GM21528 (cell line): ENCODE measurements at regions not wholly inside any gene's neighbourhood (a gene's known extent, or its start where the extent isn't known, plus 50 kb on each side); places are given as distances from the start of the nearest gene placed in this dataset.

Experiments
- ATAC-seq: cut with Tn5 transposase; IDR thresholded peaks from one replicate; pipeline ENCODE4 v1.9.1; 2021; ENCODE audit warnings: mild to moderate bottlenecking, moderate library complexity; ENCODE audit not compliant: unreplicated experiment, low FRiP score

DNA sequence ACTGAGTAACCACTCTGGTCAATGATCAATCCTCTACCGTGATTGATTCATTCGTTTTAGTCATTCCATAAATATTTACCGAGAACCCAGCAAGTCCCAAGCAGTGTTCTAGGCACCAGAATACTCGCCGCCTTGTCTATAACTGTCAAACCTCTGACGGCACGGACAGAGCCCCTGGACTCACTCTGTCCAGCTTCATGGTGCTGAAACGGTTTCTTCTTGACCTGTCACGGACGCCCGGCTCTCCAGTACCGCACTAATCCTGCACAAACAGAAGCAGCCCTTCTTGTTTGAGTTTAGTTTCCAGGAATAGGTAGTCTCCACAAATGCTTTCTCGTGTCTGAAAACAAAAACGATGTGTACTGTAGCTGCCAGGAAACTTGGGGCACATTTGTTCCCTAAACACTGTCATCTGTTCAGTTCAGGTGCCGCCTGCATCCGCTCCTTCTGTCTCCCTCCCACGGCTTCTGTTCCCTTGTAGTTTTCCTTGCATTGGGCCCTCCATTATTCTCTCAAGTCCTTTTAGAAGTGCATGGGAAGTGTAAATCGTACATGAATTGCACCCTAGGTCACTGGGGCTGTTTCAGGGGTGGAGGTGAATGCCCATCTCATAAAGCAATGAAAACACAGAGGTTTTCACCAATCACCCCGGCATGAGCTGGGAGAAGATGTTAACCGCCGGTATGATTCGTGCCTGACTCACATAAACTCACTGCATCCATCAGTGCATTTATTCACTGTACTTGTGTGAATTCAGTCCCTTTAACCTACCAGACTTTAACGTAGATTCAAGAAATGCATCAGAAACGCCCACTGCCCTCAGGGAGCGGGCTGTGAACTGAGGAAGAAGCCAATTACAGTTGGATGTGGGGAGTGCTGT, 209.3 kb upstream of the CDH4 start:
- no peak for ATAC-seq

DNA sequence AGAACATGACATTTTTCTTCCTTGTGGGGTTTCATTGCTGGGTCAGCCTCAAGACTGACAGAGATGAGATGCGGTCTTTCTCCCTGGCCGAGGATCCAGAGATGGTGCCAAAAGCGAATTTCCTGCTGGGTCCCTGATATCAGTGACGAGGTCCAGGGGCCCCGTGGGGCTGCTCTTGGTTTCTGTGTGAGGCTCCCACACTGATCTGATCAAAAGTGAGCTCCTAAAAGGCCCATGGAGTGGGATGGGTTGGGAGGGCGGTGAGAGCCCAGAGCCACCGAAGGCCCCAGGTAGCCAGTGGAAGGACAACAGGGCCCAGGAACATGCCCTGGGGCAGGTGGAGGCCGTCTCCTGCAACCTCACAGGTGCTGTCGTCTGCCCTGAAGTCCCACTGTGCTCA, 208.4 kb upstream of the CDH4 start:
- no peak for ATAC-seq

DNA sequence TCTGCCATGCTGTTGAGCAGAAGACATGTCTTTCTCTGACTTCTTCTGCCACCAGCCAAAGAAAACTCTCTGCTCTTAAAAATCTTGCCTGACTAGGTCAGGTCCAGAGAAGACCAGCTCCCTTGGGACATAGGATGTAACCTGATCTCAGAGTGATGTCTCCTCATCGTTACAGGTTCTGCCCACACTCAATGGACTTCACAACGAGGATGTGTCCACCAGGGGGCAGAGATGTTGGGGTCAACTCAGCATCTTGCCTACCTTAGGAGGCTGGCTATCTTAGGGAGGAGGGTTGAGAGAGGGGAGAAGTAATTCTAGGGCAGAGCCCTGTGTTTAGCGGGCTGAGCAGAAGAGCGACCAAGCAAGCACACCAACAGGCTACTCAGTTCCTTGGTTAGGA, 207.6 kb upstream of the CDH4 start:
- ATAC-seq = no peak

DNA sequence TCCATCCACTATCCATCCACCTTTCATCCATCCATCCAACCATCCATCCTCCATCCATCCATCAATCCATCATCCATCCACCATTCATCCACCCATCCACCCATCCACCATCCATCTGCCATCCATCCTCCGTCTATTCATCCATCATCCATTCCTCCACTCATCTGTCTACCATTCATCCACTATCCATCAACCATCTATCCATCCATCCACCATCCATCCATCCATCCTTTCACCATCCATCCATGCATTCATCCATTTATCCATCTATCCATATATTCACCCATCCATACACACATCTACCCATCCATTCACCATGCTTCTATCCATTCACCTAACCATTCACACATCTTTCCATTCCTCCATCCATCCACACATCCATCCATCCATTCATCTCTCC, 207.0 kb upstream of the CDH4 start:
- ATAC-seq = no peak

DNA sequence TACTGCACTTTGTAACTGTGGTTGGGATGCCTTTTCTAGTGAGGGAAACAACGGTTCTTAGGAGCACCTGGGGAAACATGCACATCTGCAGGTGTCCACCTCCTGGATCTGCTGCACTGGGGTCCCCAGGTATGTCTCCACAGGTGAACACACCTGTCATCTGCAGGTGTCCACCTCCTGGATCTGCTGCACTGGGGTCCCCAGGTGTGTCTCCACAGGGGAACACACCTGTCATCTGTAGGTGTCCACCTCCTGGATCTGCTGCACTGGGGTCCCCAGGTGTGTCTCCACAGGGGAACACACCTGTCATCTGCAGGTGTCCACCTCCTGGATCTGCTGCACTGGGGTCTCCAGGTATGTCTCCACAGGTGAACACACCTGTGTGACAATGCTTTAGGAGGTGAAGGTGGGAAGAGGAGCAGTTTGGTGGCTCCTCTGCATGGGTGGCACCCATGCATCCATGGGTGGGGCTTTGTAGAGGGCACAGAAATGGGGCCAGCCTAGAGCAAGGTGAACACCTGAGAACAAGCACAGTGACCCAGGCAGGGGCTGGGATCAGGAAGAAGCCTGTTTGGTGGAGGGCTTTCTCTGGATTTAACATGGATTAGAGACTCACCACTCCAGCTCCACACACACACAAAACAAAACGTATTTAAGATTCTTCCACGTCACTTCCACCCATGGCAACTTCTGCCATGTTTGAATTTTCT, 206.0 kb upstream of the CDH4 start:
- no peak for ATAC-seq

DNA sequence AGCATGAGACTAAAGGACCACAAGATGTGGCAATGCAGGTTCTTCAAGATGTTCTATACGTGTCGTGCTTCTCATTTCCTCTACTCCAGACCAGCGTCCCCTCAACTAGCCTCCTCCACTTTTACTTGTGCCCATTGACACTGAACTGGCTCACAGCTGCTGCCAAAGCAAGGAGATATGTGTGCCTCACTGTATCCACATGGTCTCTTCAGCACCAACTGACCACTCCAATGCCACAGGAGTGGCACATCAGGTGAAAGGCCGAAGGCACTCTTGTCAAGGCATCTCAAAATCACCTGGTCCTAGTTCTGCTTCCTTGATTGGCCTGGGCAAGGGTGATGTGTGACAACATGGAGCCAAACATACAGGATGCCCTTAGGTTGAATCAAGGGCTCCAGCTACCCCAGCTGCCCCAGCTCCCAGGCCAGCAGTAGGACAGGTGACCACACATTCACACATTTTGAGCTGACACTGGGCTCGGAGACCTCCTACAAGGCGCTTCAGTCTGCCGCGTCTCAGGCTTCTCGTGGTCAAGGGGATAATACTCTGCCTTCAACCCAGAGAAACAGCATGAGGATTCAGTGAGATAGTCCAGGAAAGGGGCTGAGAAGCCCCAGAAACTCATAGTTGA, 205.2 kb upstream of the CDH4 start:
- no peak for ATAC-seq

- ATAC-seq = no peak
Measured at GRCh38 chr20:61047515-61047914, 204.5 kb upstream of the CDH4 start.

DNA sequence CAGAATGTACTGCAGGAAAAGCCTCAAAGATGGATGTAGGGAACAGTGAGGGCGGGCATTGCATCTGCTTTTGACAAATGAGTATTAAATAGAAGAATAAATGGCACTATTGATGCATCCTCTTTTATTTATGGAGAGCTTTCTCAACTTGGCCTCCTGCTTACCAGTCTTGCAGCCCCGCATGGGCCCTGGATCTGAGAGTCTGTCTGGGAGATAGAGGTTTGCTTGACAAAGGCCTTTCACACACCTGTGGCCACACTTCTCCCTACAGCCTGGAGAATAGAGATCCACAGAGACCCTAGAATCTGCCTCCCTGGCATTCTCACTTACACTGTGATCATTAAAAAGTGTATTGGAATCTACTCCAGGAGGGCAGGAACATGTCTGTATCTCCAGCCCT, 203.8 kb upstream of the CDH4 start:
- ATAC-seq = no peak

GRCh38 chr20:61049684-61050083, 202.4 kb upstream of the CDH4 start:
- ATAC-seq = no peak

GRCh38 chr20:61050336-61050890, 201.6 kb upstream of the CDH4 start:
- no peak for ATAC-seq

- ATAC-seq = no peak
Measured at GRCh38 chr20:61052195-61052750, 199.8 kb upstream of the CDH4 start.

DNA sequence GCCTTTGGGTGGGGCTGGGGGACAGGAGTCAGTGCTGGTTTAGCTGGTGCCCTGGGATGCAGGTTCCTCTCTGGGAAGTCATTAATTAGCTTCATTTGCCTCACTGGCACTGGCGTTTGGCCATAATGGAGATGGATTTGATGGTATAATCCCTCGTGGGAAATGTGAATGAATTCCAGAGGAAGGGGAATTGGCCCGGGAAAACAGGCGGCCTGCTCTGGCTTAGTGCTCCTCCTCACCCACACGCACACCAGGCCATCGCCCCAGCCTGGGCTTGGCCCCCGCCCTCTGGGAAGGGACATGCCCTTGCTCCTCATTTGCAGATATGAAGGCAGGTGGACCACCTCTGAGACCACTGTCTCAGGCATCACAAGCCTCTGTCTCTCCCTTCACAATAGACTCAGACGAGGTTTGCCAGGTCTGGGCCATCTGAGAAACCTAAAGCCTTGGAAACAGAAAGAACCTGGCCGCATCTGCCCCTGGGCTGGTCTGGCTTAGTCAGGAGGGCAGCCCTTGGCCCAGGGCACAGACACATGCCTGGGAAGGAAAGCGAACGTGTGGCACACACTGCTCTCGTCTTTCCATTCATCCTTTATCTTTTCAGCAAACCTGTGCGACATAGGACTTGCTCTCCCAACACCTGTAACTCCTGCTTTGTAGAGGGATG, 199.2 kb upstream of the CDH4 start:
- ATAC-seq = no peak

- no peak for ATAC-seq
Measured at GRCh38 chr20:61053487-61053886, 198.6 kb upstream of the CDH4 start.

DNA sequence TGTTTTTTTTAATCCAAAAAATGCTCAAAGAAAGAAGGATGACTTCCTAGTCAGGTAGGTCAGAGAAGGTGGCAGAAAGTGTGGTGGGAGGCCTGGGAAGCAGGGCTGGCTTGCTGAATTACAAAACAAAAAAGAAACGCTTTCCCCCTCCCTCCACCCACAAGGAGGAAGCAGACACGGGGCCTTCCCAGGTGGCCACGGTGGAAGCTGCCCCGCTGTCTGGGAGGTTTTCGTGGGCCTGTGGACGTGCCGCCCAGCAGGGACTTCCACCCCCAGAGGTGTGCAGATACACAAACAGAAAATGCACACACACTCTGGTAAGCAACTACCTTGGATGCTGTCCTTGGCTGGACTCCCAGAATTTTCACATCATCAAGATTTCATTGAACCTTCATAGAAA, 198.2 kb upstream of the CDH4 start:
- no peak for ATAC-seq

DNA sequence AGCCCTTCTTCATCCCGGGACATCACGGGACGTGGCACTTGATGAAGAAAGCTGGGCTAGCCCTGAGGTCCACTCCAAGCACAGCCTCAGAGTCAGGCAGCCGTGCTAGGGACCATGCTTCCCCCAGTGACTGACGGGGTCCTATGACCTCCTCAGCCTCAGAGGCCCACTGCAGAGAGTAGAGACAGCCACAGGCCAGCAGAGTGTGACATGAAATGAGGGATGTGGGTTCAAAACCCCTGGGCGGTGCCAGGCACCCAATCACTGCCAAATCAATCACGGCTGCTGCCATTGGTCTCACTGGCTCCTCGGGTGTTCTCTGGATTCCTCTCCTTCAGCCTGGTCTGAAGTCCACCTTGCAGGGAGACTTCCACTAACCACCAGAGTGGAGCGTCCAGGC, 197.7 kb upstream of the CDH4 start:
- no peak for ATAC-seq

- ATAC-seq = no peak
Measured at GRCh38 chr20:61055180-61056010, 196.7 kb upstream of the CDH4 start.

- no peak for ATAC-seq
Measured at GRCh38 chr20:61056116-61056515, 195.9 kb upstream of the CDH4 start.

DNA sequence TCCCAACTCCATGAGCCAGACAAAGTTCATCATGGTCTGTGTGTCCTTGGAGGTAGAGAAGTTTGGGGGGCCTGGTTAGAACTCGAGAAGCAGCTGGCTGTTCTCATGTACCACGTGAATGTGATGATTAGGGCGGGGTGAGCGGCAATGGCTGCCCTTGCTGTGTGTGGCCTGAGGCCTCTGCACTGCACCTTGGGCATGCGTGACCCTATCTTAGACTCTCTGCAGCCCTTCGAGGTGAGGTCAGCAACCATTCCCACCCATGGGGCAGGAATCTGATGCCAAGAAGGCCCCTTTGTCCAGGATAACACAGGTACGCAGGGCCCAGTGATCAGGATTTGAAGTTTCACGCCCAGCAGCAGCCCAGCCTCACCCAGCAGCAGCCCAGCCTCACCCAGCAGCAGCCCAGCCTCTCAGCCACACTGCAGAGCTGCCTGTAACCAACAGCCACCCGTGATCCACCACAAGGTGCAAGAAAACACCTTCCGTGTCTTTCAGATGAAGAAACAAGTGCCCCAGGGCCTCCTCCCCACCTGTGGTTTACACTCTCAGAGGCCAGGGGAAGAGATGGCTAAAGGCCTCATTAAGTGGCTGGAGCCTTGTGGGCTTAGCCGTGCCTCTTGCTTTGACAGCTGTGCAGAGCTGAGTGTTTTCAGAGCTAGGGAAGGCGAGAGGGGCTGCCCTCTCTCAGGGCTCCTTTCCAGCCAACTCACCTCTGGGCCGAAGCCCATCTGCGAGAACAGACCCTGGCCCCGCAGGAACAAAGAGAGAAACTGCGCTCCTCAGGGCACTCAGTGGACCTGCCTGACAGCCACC, 195.2 kb upstream of the CDH4 start:
- ATAC-seq = no peak
